Fibroblast of mammary gland (primary cell): ENCODE measurements at regions not wholly inside any gene's neighbourhood (a gene's known extent, or its start where the extent isn't known, plus 50 kb on each side); places are given as distances from the start of the nearest gene placed in this dataset.

Experiments used
- DNase-seq: peaks from one replicate; pipeline ENCODE4 v3.0.0-alpha.2; 2010; ENCODE audit warnings: low read depth
- H3K4me3 ChIP-seq: 2 replicates; pipeline ENCODE4 v1.5.1; 2011; ENCODE audit warnings: low read depth, mild to moderate bottlenecking, low read length, moderate library complexity; ENCODE audit not compliant: control insufficient read depth
- CTCF ChIP-seq: conservative IDR thresholded peaks from 2 replicates; pipeline ENCODE4 v1.5.1; 2011; ENCODE audit warnings: low read depth, low read length, inconsistent platforms; ENCODE audit not compliant: control insufficient read depth, insufficient read depth

- no peak for TF ChIP-seq CTCF
- no peak overlapping the region for H3K4me3 ChIP-seq
- no peak for DNase-seq
These were observed 54.0 kb upstream of the CD44 start for GRCh38 chr11:35084817-35085440.

- no peak for DNase-seq
- no peak overlapping the region for H3K4me3 ChIP-seq
- TF ChIP-seq CTCF: no peak
These were observed 53.3 kb upstream of the CD44 start for GRCh38 chr11:35085531-35086165.

- no peak overlapping the region for H3K4me3 ChIP-seq
- DNase-seq: no peak
- TF ChIP-seq CTCF: no peak
These were observed 51.3 kb upstream of the CD44 start for GRCh38 chr11:35087648-35088047.

- TF ChIP-seq CTCF: no peak
- H3K4me3 ChIP-seq: no peak overlapping the region
- no peak for DNase-seq
These were observed 50.7 kb upstream of the CD44 start for GRCh38 chr11:35088226-35088625.

- no peak for TF ChIP-seq CTCF
- H3K4me3 ChIP-seq: no peak overlapping the region
- DNase-seq: no peak
These were observed 50.3 kb upstream of the CD44 start for GRCh38 chr11:35088676-35089075.
